Neutrophil (primary cell): ENCODE measurements at regions not wholly inside any gene's neighbourhood (a gene's known extent, or its start where the extent isn't known, plus 50 kb on each side); places are given as distances from the start of the nearest gene placed in this dataset.

Experiments
- H3K27ac ChIP-seq: fragments of 200-600 bp; sonication (generic); 2 replicates; pipeline ENCODE4 v1.5.1; 2016; ENCODE audit warnings: mild to moderate bottlenecking, moderate library complexity
- H3K27me3 ChIP-seq: fragments of 200-600 bp; sonication (generic); 2 replicates; pipeline ENCODE4 v1.6.0; 2016; ENCODE audit warnings: mild to moderate bottlenecking
- H3K36me3 ChIP-seq: fragments of 200-600 bp; sonication (generic); 2 replicates; pipeline ENCODE4 v1.5.1; 2017
- H3K4me1 ChIP-seq, 2 experiments: fragments of 200-600 bp in 1 of 2; sonication (generic) in 1 of 2; 1 replicate in 1 of 2; 2 replicates in 1 of 2; pipeline versions ENCODE4 v1.5.1 to v1.6.1; 2013 to 2016; ENCODE audit warnings: low read depth in 1 of 2, low read length in 1 of 2, mild to moderate bottlenecking in 1 of 2, moderate library complexity in 1 of 2; ENCODE audit not compliant: control insufficient read depth in 1 of 2, insufficient read depth in 1 of 2
- H3K4me3 ChIP-seq, 2 experiments: fragments of 200-600 bp in 1 of 2; sonication (generic) in 1 of 2; 1 replicate in 1 of 2; 2 replicates in 1 of 2; pipeline ENCODE4 v1.5.1; 2013 to 2016; ENCODE audit warnings: low read depth in 1 of 2, low read length in 1 of 2, mild to moderate bottlenecking in 1 of 2, moderate library complexity in 1 of 2
- H3K9me3 ChIP-seq: fragments of 200-600 bp; sonication (generic); 2 replicates; pipeline ENCODE4 v1.5.1; 2016
- TF ChIP-seq, protein P1 (sequence below): fragments of 200-600 bp; sonication (generic); IDR thresholded peaks from 2 replicates; pipeline ENCODE4 v1.5.1; 2016; ENCODE audit warnings: antibody characterized with exemption

DNA sequence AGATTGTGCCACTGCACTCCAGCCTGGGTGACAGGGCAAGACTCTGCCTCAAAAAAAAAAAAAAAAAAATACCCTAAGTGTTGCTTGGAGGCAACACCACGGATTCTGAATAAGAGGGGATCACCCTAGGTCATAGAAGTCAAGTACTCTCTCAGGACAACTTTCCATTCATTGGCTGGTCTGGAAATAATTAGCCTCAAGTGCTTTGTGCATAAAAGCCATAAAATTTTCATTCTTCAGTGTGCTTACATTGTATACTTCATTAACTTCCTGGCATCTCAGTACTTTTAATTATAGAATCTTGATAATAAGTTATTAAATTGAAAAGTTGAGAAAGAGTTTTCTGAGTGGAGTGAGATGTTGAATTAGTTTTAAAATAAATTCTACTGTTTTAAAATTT, 876.1 kb upstream of the FAM98A start:
- no peaks in the 10 kb centered on the region for H3K27me3 ChIP-seq
- no peak overlapping the region for H3K4me3 ChIP-seq
- H3K9me3 ChIP-seq: no peaks in the 10 kb centered on the region
- TF ChIP-seq, protein P1, sequence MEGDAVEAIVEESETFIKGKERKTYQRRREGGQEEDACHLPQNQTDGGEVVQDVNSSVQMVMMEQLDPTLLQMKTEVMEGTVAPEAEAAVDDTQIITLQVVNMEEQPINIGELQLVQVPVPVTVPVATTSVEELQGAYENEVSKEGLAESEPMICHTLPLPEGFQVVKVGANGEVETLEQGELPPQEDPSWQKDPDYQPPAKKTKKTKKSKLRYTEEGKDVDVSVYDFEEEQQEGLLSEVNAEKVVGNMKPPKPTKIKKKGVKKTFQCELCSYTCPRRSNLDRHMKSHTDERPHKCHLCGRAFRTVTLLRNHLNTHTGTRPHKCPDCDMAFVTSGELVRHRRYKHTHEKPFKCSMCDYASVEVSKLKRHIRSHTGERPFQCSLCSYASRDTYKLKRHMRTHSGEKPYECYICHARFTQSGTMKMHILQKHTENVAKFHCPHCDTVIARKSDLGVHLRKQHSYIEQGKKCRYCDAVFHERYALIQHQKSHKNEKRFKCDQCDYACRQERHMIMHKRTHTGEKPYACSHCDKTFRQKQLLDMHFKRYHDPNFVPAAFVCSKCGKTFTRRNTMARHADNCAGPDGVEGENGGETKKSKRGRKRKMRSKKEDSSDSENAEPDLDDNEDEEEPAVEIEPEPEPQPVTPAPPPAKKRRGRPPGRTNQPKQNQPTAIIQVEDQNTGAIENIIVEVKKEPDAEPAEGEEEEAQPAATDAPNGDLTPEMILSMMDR: no peak
- H3K27ac ChIP-seq: no peak overlapping the region
- H3K36me3 ChIP-seq: no peaks in the 10 kb centered on the region
- no peaks in the 10 kb centered on the region for H3K4me1 ChIP-seq

GRCh38 chr2:34474646-34475045, 875.5 kb upstream of the FAM98A start:
- Histone ChIP-seq H3K4me3 (no peak overlapping the region), H3K4me1 (no peaks in the 10 kb centered on the region), H3K9me3 (no peaks in the 10 kb centered on the region), H3K27ac (no peak overlapping the region), H3K27me3 (no peaks in the 10 kb centered on the region), H3K36me3 (no peaks in the 10 kb centered on the region)
- TF ChIP-seq, protein P1: no peak

GRCh38 chr2:34447097-34447496, 848.0 kb upstream of the FAM98A start:
- Histone ChIP-seq H3K36me3 (no peaks in the 10 kb centered on the region), H3K27me3 (no peaks in the 10 kb centered on the region), H3K27ac (no peak overlapping the region), H3K4me1 (no peaks in the 10 kb centered on the region), H3K9me3 (no peaks in the 10 kb centered on the region), H3K4me3 (no peak overlapping the region)
- TF ChIP-seq, protein P1: no peak

DNA sequence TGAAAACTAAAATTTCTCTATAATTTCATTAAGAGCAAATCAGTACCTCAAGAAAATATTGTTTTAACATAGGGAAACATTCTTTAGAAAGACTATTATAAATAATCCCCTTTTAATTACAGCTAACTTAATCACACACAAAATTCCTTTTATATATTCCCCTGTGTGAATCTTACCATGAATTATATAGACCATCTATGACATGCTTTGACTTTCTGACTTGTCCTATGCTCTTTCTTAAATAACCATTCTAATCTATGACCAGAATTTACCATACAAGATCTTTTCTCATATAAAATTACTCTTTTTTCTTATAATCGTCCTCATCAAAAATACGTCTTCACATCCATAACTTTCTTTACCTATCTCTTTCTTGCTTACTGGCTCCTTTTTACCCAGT, 824.2 kb upstream of the FAM98A start:
- Histone ChIP-seq H3K4me1 (no peaks in the 10 kb centered on the region), H3K9me3 (no peaks in the 10 kb centered on the region), H3K27ac (no peak overlapping the region)

DNA sequence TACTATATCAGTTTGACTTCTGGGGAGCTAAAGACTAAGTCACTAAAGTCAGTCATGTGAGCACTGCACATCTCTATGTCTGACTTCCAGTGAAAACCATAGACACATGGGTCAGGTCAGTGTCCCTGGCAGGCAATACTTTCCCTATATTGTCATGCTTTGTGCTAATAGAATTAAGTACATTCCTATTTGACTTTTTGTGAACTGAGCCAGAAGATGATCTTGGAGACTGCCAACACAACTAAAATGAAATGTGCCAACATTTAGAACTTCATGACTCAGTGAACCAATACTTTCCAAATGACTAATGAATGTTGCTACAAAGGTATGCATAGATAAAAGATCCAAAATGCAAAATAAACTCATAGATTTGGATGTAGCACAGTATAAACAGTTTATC, 820.8 kb upstream of the FAM98A start:
- Histone ChIP-seq H3K4me3 (no peak overlapping the region), H3K27me3 (no peaks in the 10 kb centered on the region)
- TF ChIP-seq, protein P1: no peak

More for the DNA sequence above, 824.2 kb upstream of the FAM98A start:
- H3K4me3 ChIP-seq: no peak overlapping the region
- H3K27me3 ChIP-seq: no peaks in the 10 kb centered on the region
- no peaks in the 10 kb centered on the region for H3K36me3 ChIP-seq
- TF ChIP-seq, protein P1: no peak

DNA sequence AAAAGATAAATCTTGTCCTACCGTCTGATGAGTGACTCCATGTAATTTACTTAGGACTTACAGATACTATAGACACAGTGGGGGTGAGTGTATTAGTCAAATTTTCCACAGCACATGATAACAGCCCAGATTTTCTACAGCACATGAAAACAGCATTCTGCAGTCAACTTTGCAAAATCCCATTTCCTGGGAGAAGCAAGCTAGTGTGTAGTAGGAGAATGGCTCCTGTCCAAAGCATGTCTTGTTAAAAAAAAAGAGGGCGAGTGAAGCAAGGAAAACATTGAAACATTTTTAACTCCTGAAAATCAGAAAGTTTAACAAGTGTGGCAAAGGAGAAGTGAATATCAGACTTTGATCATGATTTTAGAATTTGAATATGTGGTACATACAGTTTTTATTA, 817.8 kb upstream of the FAM98A start:
- TF ChIP-seq, protein P1: no peak
- H3K4me3 ChIP-seq: no peak overlapping the region
- no peaks in the 10 kb centered on the region for H3K36me3 ChIP-seq
- H3K27ac ChIP-seq: no peak overlapping the region
- H3K4me1 ChIP-seq: no peaks in the 10 kb centered on the region
- no peaks in the 10 kb centered on the region for H3K9me3 ChIP-seq
- no peaks in the 10 kb centered on the region for H3K27me3 ChIP-seq

More for the DNA sequence above, 820.8 kb upstream of the FAM98A start:
- Histone ChIP-seq H3K4me1 (no peaks in the 10 kb centered on the region), H3K36me3 (no peaks in the 10 kb centered on the region), H3K27ac (no peak overlapping the region), H3K9me3 (no peaks in the 10 kb centered on the region)
